Fibroblast of skin of left biceps (primary cell): ENCODE measurements at regions not wholly inside any gene's neighbourhood (a gene's known extent, or its start where the extent isn't known, plus 50 kb on each side); places are given as distances from the start of the nearest gene placed in this dataset.
A peak's percentile ranks its signal among the peaks of the same experiment; 100 is the strongest.

Experiments
- DNase-seq, 2 experiments: peaks; one replicate each; pipeline ENCODE4 v3.0.0-alpha.2; 2013; ENCODE audit warnings: low read depth in 2 of 2

DNA sequence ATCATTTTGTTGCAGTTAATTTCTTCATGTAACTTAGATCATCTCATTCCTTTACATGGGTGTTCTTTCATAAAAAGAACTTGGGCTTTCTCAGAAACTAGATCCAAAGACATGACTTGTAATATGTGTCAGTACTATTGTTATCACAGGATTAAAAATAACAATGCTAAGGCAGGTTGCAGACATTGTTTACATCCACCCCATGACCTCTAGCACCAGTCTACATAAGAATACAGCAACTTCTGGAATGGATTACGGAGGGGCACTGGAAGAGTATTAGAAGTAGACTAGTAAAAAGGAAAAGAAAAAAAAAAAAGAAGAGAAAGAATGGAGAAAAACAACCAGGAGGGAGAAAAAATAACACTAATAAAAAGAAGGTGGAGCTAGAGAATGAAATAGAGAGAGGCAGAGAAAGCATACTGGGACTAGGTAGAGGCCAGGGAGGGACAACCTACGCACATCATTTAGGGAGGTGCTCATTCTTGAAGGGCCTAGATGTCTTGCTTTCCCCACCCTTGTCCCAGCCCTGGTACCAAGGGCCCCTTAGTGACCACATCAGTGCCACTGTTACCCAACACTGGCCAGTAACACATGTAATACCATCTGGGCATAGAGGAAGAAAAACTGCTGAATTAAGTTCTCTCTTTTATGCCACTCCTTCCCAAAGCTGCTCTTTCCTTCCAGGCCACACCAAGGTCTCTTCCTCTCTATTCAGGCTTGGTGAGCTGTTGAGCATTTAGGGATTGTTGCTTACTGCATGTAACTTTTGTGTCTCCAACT, 70.6 kb upstream of the KLF7 start:
- DNase-seq, result no peak

DNA sequence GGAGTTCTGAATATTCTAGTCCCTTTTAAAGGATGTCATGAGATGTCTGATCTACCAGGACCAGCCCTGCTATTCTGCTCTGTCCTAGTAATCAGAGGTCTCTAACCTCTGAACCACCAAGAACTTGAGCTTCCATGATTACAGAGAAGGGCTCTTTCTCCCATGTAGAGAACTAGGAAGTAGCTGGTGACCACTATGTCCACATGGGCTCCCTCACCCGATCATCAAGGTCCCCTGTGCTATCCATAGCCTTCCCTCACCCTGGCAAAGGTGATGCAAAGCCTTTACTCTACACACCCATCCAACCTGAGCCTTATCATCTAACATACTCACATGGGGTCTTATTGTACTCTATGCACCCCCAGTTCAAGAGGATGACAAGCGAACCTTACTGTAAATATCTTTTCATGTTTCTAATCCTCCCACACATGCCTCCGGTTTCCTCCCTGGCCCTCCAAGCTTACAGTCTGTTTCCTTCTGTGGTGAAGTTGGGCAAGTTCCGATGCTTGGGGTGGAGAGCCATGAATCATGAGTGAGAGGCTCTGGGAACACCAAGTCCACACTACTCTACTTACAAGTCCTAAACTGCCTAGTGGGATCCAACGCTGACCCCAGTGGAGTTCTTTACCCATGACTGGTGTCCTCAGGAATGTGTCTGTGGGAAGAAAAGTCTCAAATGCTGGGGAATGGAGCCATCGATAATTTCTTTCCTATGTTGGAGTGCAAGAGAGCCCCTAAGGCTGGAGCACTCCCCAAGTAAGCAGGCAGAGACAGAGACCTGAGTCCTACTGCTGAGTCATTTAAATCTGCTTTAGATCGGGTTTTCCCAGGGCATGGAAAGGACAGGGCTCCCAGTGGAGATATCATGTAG, 73.3 kb upstream of the KLF7 start:
- peak; percentile 100 for DNase-seq

DNA sequence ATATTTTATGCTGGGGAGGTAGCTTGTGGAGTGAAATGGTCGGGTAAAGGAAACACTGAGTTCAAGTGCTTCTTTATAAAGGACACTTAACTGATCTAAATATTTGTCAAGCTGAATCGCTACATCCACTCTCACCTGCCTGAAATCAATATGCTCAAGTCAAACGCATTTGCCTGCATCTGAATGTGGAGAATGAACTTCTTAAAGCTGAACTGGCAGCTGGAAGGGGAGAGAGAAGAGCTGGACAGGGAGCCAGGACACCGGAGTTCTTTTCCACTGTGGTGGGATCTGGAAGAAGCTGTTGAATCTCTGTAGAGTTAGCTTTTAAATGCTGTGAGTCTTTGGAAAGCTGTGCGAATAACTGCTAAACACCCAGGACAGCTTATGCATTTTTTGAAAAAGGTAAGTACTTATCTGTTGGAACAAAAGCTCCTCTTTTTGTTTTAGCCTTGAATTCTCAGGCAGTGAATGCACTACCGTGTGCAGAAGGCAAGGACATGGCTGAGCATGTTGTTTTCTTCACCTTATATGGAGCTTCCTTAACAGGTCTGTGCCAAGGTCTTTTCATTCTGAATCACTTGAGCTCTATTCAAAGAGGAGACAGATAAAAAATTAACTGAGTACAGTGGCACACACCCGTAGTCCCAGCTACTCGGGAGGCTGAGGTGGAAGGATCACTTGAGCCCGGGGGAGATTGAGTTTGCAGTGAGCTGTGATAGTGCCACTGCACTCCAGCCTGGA, 74.2 kb upstream of the KLF7 start:
- DNase-seq, result no peak

DNA sequence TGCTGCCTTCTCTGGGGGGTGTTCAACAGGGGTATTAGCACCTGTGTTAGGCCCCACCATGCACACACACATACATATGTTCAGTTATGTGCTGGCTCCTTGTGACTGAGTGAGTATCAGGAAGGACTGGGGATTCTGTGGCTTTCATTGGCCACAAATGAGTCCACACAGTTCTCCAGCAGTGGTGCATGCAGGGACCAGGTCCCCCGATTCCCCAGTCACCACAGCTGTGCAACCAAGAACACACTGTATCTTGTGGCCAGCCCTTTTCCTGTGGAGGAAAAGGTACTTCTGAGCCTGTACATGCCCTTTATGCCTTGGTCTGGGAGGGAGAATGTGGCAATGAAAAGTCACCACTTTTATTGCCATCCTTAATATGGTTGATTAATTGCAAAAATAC, 74.9 kb upstream of the KLF7 start:
- DNase-seq, result no peak

DNA sequence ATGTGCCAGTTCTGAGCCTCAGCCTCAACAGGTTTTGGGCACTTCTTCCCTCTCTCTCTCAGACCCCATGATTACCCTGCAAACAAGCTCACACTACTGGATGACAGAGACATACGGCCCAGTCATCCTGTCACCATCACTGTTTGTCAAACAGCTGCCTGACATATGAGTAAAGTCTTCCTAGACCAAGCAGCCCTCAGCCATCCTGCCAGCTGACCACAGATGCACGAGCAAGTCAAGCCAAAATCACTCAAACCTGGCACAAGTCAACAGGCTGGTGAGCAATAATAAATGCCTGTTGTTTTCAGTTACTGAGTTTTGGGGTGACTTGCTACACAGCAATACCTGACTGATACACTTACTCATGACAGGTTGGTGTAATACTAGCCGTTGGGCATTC, 75.5 kb upstream of the KLF7 start:
- DNase-seq, result no peak

DNA sequence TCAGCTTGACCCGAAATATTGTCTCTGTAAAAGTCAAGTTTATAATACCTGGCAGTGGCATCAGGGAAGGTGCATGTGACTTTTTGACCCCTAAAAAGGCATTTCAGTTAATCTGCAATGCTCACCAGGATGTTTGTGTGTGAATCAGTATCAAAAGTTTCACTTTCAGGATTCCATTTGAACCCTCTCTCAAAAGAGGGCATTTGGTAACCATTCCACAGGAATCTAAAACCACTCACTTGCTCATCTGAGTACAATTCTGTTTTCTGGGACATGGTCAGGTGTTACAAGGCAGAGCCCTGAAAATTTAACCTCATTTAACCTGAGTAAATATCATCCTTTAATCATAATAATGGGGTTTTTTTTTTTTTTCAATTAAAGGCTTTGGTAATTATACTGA, 77.9 kb upstream of the KLF7 start:
- DNase-seq, result no peak

DNA sequence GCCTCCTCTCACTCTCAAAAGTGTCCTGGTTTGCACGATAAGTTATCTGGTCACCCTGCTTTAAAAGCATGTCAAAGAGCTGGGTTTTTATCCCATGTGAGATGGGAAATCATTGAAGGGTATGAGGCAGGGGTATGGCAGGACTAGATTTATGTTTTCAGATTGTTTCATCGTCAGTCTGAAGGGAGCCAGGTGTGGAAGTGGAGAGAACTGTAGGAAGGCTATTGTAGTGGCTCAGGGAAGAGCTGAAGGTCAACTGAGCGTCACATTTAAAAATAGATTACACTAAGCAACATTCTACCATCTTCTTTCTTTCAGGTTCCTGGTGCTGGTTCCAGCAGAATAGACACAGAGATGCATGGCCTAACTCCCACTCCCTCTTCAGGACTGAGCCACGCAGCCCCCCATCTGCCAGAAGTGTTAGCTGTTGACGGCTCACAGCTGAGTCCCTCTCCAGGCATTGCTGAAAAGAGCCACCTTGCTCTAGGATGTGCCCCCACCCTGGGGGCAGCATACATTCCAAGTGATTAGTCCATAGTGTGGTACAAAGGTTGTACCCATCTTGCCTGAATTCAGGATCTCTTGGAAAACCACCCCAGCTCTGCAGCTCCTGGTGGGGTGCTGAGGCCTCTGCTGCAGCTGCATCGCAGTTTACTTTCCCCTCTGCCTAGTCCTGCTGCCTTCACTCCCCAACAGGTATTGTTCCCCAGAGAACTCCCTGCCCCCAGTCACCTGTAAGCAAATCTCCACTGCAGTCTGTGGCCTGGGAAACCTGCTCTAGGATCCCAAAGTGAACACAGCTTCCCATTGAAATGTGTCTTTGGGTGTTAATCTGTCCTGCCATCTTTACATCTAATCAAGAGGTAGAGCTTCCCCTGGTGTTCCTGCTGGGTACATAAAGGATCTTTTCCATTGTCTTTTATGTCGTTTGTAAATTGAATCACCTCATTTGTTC, 79.5 kb upstream of the KLF7 start:
- DNase-seq, result no peak

DNA sequence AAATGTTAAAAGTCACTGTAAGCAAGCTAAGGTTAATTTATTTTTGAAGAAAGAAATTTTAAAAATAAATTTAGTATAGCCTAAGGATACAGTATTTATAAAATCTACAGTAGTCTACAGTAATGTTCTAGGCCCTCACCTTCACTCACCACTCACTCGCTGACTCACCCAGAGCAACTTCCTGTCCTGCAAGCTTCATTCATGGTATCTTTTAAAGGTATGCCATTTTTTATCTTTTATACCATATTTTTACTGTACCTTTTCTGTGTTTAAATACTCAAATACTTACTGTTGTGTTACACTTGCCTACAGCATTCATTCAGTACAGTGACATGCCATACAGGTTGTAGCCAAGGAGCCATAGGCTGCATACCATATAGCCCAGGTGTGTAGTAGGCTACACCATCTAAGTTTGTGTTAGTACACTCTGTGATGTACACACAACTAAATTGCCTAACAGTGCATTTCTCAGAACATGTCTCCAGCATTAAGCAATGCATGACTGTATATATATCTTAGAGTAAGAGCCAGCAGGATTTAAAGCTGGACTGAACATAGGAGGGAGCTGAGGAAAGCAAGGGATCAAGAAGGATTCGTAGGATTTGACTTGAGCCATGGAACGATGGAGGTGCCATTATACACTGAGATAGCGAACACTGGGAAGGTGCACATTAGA, 83.1 kb upstream of the KLF7 start:
- no peak for DNase-seq

DNA sequence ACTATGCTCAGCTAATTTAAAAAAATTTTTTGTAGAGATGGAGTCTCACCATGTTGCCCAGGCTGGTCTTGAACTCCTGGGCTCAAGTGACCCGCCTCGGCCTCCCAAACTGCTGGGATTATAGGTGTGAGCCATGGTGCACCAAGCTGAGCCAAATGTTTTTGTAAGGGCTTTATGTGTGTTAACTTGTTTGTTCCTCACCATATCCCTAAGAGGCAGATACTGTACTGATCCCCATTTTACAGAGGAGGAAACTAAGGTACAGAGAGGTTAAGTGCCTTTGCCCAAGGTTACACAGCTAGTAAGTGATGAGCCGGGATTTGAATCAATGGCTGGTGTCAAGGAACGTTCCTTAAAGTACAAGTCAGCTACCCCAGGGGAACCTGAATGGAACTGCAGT, 85.3 kb upstream of the KLF7 start:
- no peak for DNase-seq

DNA sequence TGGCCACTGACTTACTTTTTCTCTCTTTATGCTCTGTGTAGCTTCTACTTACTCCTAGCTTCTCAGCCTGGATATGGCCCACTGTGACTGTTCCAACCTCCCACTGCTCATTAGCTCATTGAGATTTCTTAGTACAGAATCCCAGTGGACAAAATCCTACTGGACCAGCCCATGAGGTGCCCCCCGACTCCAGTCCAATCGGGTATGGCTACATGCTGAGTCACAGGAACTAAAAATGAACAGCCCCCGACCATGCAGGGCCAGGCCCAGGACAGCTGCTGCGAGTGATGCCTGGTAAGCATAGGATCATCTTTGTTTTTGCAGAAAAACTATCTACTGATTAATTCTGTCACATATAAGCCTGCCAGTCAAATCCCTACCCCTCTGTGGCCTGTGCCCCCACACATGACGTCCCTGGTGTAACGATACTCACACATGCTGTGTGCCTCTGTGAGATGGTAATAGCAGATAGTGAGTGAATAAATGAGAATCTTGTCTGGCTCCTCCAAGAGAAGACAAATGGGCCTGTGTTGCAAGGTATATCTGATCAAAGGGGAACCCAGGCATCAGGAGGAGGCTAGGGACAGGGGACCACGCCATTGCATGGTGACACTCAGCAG, 85.9 kb upstream of the KLF7 start:
- no peak for DNase-seq

DNA sequence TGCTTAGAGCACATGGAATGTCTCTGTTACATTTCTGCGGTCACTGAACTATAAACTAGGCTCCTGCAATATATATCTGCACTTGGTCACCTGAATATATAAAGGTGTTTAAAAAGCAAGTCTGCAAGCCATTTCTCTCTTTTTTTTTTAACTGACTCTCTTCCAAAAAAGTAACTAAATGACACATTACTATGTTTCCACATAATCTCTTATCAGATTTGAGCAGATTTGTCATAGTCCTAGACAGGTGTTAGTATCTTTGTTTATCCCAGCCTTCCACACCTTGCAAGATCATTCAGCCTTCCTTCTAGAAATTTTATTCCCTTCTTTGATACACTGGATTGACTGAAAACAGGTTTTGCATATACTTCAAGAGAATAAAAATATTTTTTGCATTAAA, 86.7 kb upstream of the KLF7 start:
- no peak for DNase-seq

DNA sequence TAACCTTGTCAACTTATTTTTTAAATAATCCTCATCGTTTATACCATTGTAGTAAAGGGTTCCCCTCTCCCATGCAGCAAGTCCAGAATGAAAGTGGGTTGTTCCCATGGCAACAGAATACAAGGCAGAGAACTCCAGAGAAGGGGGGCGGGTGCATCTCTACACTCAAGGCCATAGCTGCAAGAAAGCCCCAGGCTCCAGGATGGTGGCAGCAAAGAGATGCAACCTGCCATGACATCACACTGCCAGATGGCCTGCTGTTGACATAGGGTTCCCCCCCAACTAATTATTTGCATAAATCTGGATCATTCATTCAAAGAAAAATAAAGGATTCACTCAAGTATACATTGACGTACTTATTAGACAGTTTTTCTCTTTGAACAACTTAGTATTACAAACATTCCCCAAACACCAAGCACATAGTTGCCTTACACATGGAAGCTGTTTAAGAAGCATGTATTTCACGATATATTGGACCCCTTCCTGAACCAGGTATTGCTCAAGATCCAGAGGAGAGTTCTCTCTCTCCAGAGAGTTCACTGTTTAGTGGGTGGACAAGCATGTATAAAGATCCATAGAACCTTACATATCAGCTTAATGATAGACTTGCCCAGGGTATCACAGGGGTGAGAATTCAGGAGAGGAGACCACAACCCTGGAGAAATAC, 87.4 kb upstream of the KLF7 start:
- peak in 1 of 2 experiments; percentile 58 for DNase-seq

DNA sequence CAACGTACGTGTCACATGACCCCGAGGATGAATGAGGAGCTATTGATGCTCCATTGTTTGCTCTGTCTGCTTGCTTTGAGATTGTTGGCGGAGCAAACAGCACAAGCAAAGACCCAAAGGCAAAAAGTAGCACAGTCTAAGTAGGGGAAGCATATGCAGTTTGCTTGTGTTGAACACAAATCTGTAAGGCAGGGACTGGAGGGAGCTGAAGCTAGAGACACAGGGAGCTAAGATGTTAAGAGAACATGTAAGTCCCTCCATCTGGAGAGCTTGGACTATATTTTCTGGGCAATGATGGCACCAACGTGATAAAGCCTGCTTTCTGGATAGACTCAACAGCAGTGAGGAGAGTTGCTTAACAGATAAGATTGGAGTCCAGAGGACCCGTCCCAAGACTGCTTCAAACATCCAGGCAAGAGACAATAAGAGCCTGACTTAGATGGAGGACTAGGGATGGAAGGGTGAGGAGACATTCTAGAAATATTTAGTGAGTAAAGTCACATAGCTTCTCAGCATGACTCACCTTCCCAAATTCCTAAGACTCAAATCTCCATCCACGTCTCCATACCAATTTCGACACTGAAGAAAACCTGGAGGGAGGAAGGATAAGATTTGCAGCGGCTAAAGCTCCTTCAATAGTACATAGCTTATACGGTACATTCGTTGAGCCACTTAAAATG, 88.1 kb upstream of the KLF7 start:
- peak; percentile 94 to 95 for DNase-seq

DNA sequence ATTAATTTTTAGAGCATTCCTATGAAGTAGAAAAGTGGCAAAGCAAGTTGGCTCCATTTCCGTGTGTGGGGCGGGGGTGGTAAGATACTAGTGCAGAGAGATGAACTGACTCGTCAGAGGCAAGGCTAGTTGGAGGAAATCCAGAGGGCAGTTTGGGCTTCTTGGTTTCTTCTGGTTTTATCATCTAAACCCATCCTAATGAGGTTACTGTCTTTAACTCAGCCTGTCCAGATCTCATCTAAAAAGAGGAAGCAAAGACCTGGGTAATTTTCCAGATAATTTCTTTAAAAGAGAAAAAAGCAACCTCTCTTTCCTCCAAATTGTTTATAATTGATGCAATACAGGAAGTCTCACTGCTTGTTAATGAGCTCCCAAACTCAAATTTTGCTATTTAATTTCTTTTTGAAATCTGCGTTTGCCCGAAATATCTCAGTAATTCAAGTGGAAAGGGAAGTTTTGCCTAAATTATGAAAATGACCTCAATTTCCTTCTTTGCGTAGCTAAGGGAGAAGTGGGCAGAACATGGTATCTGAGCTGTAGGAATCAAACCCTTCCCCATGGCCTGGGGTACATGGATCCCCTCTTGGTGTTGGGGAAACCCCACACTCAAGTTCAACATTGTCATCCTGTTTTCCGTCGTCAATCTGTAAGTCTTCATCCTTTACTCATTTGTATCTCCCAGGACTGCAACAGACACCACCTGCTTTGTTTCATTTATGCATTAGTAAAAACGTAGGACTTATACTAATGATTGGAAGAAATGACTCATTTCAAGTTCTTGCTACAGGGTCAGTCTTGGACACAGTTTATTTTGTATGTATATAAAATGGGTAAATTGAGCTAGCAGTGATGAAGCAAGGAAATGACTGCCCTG, 89.1 kb upstream of the KLF7 start:
- no peak for DNase-seq

DNA sequence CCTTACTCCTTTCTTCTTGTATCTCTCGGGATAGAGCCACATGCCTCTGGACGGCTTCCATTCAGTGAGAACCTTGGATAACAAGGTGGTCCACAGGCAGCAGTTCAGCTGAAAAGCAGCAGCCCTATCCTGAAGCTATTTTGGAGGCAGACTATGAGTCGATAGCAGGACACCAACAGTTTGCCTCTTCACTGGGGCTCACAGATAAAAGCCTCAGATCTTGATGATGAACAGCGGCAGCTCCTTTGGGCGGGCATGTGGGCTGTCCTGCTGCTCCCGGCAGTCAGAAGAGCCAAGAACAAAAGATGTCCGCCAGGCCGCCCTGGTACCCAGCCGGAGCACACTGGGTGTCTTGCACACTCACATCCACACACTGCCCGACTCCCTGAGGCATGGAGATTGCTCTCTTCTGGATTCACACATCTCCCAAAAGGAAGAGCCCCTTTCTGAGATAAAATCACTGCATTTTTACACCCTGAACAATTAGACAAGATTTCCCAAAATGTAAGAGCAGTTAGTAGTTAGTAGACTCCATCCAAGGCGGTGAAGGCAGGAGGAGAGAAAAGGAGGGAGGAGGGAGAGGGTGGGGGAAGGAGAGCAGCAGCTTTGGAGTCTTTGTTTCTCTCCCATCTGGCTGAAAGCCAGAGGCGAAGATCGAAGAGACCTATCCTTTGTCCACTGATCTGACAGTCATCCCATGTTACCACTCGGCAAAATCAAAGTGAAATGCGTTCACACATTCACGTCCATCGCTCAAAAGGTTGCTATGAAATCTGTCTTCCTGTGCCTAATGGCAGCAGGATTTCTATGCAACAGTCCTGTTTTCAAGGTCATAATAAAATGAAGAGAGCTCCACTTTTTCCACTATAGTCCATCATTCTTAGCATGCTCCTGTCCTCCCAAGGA, 90.1 kb upstream of the KLF7 start:
- DNase-seq, result no peak

DNA sequence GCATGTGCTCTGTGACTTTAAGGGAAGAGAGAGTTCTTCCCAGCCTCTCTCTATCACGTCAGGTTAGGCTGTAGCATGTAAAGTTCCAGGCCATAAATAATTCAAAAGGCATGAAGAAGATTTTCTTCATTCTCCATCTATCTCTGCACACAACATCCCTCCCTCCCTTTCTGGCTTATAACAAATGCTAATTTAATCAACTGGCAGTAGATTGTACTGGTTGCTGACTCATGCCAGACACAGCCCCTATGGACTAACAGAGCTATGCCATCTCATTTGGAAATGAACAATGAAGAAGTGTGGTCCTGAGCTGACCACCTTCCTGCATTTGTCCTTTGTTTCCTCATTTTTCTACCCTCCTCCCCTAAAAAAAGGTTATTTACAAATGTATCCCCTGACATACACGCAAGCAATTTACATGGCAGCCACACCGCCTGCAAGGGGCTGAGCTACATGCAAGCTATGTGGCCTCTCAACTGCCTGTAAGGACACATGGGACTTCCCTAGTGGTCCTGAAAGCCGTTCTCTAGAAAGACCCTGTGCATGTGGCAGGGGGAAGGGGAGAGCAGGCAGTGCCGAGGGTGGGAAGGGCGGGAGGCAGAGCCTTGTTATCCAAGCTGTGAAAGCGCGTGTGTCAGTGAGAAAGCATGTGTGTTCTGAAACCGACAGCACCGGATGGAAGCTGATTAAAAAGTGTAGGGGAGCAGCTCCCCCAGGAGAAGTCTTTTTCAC, 90.9 kb upstream of the KLF7 start:
- DNase-seq, result no peak
